Activated T-cell treated with anti-CD3 and anti-CD28 coated beads, Interleukin-2, amount 50 U/mL, for 72 hours (primary cell): ENCODE measurements at regions not wholly inside any gene's neighbourhood (a gene's known extent, or its start where the extent isn't known, plus 50 kb on each side); places are given as distances from the start of the nearest gene placed in this dataset.

Experiments used
- ATAC-seq, 2 donors: fragments of 150-1000 bp; cut with Tn5 transposase; replicated peaks in 1 of 2; 2 replicates each; pipeline ENCODE4 v1.10.0; 2021; ENCODE audit warnings: moderate library complexity in 2 of 2, mild to moderate bottlenecking in 1 of 2
- DNase-seq, 2 donors: peaks; one replicate each; pipeline ENCODE4 v3.0.0; 2021 to 2022; ENCODE audit warnings: mixed read lengths in 1 of 2
- H3K27ac Mint-ChIP-seq: one replicate; pipeline ENCODE4 v1.8.0; 2022; ENCODE audit warnings: mild to moderate bottlenecking, moderate library complexity, mixed read lengths
- H3K27me3 Mint-ChIP-seq: one replicate; pipeline ENCODE4 v1.8.0; 2022; ENCODE audit warnings: low read depth, mixed read lengths
- H3K36me3 Mint-ChIP-seq, 2 donors: one replicate each; pipeline ENCODE4 v1.8.0; 2022; ENCODE audit warnings: mixed read lengths in 2 of 2, mild to moderate bottlenecking in 1 of 2; ENCODE audit not compliant: insufficient read depth in 2 of 2
- H3K4me1 Mint-ChIP-seq: one replicate; pipeline ENCODE4 v1.8.0; 2022; ENCODE audit warnings: low read depth, mixed read lengths
- H3K4me3 Mint-ChIP-seq, 2 donors: one replicate each; pipeline ENCODE4 v1.8.0; 2022; ENCODE audit warnings: mild to moderate bottlenecking in 2 of 2, mixed read lengths in 2 of 2, moderate library complexity in 2 of 2
- H3K9me3 Mint-ChIP-seq, 2 donors: one replicate each; pipeline ENCODE4 v1.8.0; 2022; ENCODE audit warnings: mixed read lengths in 2 of 2

DNA sequence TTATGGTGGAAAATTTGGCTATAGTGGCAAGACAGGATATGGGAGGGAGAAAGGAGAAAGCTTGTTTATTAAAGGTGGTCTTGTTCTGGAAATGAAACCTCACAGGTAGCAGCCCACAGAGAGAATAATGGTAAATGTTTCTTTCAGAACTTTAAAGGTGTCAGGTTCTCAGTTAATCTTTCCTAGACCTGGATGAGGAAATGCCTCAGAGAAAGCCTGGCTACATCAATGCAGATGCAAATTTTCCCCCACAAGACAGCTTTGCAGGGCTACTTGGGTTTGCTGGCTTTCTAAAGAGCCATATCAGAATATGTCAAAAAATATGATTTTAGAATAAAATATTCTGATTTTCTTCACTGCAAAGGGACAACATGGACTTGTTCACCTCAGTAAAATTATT is 715.0 kb downstream of the FAM133A start:
- Mint-ChIP-seq H3K36me3 (no peaks in the 10 kb centered on the region), H3K27me3 (no peaks in the 10 kb centered on the region), H3K27ac (no peak overlapping the region), H3K4me1 (no peaks in the 10 kb centered on the region), H3K9me3 (peaks cover 0 to 5% of the 10 kb centered on the region in 2 donors), H3K4me3 (no peak overlapping the region)
- ATAC-seq (no peak), DNase-seq (no peak)

DNA sequence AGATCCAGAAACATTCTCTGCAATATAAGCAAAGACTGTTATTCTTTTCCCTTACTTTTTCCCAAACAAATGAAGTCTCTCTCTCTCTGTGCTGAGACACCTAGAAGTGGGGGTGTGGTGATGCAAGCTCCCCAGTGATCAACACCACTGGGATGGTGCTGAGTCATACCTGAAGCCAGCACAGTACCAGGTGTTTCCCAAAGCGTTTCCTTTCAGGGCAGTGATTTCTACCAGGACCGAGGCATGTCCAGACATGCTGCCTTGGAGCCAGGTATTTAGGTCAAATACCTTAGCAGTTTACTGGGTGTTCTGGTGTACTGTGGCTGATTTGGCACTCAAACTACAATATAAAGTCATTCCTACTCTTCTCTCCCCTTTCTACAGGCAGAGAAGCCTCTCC is 726.5 kb downstream of the FAM133A start:
- no peaks in the 10 kb centered on the region for H3K4me1 Mint-ChIP-seq
- H3K9me3 Mint-ChIP-seq: peaks cover 1 to 2% of the 10 kb centered on the region in 2 donors
- peaks cover 11% of the 10 kb centered on the region for H3K27me3 Mint-ChIP-seq
- ATAC-seq (no peak), DNase-seq (no peak)
- no peak overlapping the region for H3K27ac Mint-ChIP-seq
- peaks cover 0 to 1% of the 10 kb centered on the region in 2 donors for H3K36me3 Mint-ChIP-seq
- no peak overlapping the region for H3K4me3 Mint-ChIP-seq

DNA sequence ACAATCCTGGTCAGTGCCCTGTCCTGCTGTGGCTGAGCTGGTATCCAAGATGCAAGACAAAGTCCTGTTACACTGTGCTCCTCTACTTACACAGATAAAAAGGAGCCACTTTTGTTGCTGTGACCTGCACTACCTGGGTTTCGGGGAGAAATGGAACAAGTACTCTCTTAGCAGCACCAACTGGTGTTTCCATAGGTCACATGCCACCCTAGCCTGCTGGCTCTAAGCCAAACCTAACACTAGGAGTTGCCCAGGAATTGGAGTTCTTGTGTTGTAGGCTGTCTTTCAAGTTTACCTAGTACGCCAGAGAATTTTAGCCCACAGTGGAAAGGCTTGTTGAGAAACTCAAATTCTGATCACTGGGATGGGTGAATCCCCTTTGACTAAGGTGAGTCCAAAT is 727.4 kb downstream of the FAM133A start:
- Mint-ChIP-seq H3K9me3 (peaks cover 2% of the 10 kb centered on the region in 2 donors), H3K4me3 (no peak overlapping the region), H3K27me3 (peaks cover 11% of the 10 kb centered on the region), H3K27ac (no peak overlapping the region), H3K36me3 (peaks cover 0 to 1% of the 10 kb centered on the region in 2 donors), H3K4me1 (no peaks in the 10 kb centered on the region)
- no peak for ATAC-seq
- no peak for DNase-seq

DNA sequence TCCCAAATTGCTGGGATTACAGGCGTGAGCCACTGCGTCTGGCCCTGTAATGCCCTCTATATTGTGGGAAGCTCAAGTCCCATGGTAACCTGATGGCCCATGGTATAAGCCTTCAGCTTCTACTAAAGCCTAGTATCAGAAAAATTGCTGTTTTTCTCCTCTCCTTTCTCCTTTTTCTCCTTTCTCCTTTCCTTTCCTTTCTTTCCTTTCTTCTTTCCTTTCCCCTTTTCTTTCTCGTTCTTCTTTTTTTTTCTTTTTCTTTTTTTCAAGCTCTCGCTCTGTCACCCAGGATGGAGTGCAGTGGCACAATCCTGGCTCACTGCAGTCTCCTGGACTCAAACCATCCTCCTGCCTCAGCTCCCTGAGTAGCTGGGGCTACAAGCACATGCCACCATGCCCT is 740.7 kb downstream of the FAM133A start:
- DNase-seq (no peak), ATAC-seq (no peak)
- Mint-ChIP-seq H3K27ac (no peak overlapping the region), H3K4me3 (no peak overlapping the region), H3K9me3 (peaks cover 0 to 5% of the 10 kb centered on the region in 2 donors), H3K36me3 (no peaks in the 10 kb centered on the region), H3K4me1 (no peaks in the 10 kb centered on the region), H3K27me3 (no peaks in the 10 kb centered on the region)

DNA sequence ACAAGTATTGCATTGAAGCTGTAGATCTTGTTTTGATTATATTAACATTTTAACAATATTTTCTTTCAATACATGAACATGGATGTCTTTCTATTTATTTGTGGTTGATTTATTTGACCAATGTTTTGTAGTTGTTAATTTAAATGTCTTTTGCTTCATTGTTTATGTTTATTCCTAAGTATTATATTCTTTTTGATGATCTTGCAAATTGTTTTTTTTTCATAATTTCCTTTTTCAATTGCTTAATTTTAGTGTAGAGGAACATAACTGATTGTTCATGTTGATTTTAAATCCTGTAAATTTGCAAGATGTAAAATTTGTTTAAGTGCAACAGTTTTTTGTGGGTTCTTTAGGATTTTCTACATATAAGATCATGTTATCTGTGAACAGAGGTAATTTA is 744.1 kb downstream of the FAM133A start:
- ATAC-seq (no peak), DNase-seq (no peak)
- H3K27me3 Mint-ChIP-seq: peaks cover 5% of the 10 kb centered on the region
- no peaks in the 10 kb centered on the region for H3K4me1 Mint-ChIP-seq
- H3K9me3 Mint-ChIP-seq: peaks cover 0 to 2% of the 10 kb centered on the region in 2 donors
- no peaks in the 10 kb centered on the region for H3K36me3 Mint-ChIP-seq
- no peak overlapping the region for H3K27ac Mint-ChIP-seq
- H3K4me3 Mint-ChIP-seq: no peak overlapping the region

DNA sequence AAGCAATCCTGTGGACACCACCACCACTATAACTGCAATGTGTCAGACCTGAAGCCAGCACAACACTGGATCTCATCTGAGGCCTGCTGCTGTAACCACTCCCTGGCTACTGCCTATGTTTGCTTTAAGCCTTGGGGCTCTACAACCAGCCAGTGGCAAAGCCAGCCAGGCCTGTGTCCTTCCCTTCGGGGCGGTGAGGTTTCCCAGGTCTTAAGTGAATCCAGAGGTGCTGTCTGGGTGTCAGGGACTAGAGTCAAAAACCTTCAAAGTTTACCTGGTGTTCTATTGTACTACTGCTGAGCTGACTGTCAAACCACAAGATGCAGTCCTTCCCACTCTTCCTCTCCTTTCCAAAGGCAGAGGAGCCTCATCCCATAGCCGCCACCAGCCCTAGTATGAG is 750.5 kb downstream of the FAM133A start:
- H3K4me3 Mint-ChIP-seq: no peak overlapping the region
- H3K27me3 Mint-ChIP-seq: peaks cover 5% of the 10 kb centered on the region
- H3K9me3 Mint-ChIP-seq: peaks cover 0 to 1% of the 10 kb centered on the region in 2 donors
- no peak overlapping the region for H3K27ac Mint-ChIP-seq
- no peaks in the 10 kb centered on the region for H3K36me3 Mint-ChIP-seq
- DNase-seq (no peak), ATAC-seq (no peak)
- no peaks in the 10 kb centered on the region for H3K4me1 Mint-ChIP-seq

DNA sequence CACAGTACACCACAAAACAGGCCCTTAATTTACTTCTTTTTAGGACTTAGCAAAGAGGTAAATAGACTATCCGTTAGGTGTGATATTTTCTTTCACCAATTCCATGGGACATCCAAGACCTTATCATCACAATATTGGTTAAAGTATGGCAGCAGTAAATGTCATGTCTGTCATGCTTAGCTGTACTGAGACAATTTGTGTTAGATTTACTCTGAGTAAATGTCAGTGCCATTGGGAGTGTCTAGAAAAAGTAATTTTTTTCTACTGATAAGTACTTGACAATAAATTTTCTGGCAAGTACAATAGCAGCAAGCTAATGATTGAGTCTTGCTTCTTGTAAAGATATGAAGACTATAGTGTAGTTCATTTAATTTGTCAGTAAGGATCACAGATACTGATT is 756.1 kb downstream of the FAM133A start:
- Mint-ChIP-seq H3K4me3 (no peak overlapping the region), H3K27ac (no peak overlapping the region), H3K27me3 (no peaks in the 10 kb centered on the region), H3K9me3 (no peaks in the 10 kb centered on the region), H3K36me3 (no peaks in the 10 kb centered on the region), H3K4me1 (no peaks in the 10 kb centered on the region)
- ATAC-seq: no peak
- DNase-seq: no peak

DNA sequence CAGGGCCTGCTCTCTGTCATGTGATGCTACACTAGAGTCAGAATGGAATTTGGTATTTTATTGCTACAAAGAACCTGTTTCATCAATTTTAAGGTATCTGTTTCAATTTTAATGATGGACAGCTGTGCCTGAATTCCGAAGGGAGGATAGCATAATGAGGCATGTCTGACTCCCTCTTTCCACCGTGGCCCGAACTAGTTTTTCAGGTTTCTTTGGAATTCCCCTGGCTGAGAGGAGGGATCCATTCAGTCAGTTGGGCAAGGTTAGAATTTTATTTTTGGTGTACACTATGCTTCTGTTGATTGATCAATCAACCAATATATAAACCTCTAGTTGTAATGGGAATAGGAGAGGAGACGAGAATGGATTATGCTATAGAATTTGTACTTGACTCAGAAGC is 761.8 kb downstream of the FAM133A start:
- Mint-ChIP-seq H3K36me3 (peaks cover 0 to 4% of the 10 kb centered on the region in 2 donors), H3K4me1 (no peaks in the 10 kb centered on the region), H3K4me3 (no peak overlapping the region), H3K9me3 (no peaks in the 10 kb centered on the region), H3K27ac (no peak overlapping the region), H3K27me3 (no peaks in the 10 kb centered on the region)
- no peak for ATAC-seq
- DNase-seq: no peak

DNA sequence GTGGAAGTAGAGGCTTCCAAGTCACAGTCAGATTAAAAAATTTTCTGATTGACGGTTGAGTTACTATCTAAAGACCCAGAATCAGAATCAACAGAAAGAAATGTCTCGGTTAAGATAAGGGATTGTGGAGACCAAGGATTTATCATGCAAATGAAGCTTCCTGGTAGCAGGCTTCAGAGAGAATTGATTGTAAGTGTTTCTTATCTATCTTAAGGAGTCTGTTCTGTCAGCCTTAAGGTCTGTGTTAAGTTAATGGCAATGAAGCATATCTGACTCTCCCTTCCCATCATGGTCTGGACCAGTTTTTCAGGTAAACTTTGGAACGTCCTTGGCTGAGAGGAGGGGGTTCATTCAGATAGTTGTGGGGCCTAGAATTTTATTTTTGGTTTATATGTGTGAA is 780.2 kb downstream of the FAM133A start:
- ATAC-seq (no peak), DNase-seq (no peak)
- Mint-ChIP-seq H3K9me3 (no peaks in the 10 kb centered on the region), H3K27ac (no peak overlapping the region), H3K36me3 (no peaks in the 10 kb centered on the region), H3K4me1 (no peaks in the 10 kb centered on the region), H3K27me3 (no peaks in the 10 kb centered on the region), H3K4me3 (no peak overlapping the region)

DNA sequence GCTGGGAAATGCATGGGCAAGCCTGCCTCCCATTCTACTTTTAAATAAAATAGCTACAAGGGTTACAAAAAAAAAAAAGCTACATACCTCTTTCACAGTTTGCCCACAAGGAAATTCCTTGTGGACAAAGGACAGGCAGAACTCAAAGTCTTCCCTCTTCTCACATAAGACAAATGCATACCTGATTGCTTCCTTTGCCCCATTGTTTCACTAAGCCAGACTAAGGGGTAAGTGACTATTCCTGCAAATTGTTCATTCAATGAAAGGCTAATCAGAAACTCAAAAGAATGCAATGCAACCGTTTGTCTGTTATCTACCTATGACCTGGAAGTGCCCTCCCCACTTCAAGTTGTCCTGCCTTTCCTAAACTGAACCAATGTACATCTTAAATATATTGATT is 780.6 kb downstream of the FAM133A start:
- H3K4me3 Mint-ChIP-seq: no peak overlapping the region
- H3K36me3 Mint-ChIP-seq: no peaks in the 10 kb centered on the region
- H3K27me3 Mint-ChIP-seq: no peaks in the 10 kb centered on the region
- H3K9me3 Mint-ChIP-seq: no peaks in the 10 kb centered on the region
- no peak for ATAC-seq
- H3K4me1 Mint-ChIP-seq: no peaks in the 10 kb centered on the region
- no peak for DNase-seq
- H3K27ac Mint-ChIP-seq: no peak overlapping the region

DNA sequence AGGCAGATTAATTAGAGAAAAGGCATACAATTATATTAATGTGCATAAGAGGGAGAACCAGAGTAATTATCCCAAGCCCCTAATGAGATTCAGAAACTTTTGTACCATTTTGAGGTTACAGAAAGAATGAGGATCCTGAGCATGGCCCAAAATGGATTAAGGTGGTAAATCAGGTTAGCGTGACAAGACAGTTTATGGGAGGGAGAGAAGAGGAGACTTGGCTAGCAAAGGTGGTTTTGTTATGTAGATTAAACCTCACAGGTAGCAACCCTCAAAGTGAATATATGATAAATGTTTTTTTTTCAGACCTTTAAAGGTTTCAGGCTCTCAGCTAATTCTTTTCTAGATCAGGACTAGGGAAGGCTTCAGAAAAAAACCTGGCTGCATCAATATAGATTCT is 781.8 kb downstream of the FAM133A start:
- Mint-ChIP-seq H3K27ac (no peak overlapping the region), H3K9me3 (no peaks in the 10 kb centered on the region)
- ATAC-seq: no peak

DNA sequence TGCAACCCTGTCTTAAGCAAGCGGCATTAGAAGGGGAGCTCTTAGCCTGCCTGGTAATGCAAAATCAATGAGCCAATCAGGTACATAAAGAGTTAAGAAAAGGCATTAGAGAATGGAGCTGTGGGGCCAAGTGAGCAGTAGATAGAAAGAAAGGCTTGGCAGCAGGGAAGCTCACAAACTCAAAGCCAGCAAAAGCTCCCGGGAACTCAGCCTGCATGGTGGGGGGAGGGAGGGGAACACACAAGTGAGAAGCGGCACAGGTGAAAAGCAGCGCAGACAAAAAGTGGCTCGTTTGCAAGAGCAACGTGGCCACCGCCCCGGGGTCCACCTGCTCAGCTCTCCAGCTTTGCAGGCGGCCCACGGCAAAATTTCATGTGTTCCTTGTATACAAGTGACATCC is 818.5 kb downstream of the FAM133A start:
- peaks cover 0 to 9% of the 10 kb centered on the region in 2 donors for H3K9me3 Mint-ChIP-seq
- H3K4me1 Mint-ChIP-seq: no peaks in the 10 kb centered on the region
- no peak overlapping the region for H3K4me3 Mint-ChIP-seq
- no peaks in the 10 kb centered on the region for H3K36me3 Mint-ChIP-seq
- H3K27me3 Mint-ChIP-seq: no peaks in the 10 kb centered on the region
- ATAC-seq (no peak), DNase-seq (no peak)
- no peak overlapping the region for H3K27ac Mint-ChIP-seq

More for the DNA sequence above, 781.8 kb downstream of the FAM133A start:
- Mint-ChIP-seq H3K4me1 (no peaks in the 10 kb centered on the region), H3K27me3 (no peaks in the 10 kb centered on the region), H3K4me3 (no peak overlapping the region), H3K36me3 (no peaks in the 10 kb centered on the region)
- no peak for DNase-seq

DNA sequence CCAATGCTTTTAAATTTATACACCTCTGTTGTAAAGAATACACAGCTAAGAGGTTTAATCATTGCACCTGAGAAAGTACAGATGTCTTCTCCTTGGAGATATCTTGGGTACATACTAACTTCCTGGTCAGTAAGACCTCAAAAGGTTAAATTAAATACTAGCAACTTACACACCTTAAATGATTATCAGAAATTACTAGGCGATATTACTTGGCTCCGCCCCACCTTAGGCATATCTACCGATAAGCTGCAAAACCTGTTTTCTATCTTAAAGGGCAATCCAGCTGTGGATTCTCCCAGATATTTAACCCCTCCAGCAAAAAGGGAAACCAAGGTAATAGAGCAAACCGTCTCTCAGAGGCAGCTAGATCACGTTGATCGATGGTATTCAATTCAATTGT is 819.4 kb downstream of the FAM133A start:
- H3K27ac Mint-ChIP-seq: no peak overlapping the region
- no peaks in the 10 kb centered on the region for H3K4me1 Mint-ChIP-seq

DNA sequence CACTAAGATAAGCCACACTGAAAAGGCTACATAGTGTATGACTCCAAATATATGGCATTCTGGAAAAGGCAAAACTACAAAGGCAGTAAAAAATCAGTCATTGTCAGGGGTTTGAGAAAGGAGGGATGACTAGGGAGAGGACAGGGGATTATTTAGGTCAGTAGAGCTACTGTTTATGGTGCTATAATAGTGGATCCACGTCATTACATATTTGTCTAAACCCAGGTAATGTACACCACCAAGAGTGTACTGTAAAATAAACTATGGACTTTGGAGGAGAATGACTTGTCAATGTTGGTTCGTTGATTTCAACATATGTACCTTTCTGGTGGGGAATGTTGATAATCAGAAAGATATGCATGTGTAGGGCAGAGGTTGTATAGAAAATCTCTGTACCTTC is 837.6 kb downstream of the FAM133A start:
- H3K9me3 Mint-ChIP-seq: no peaks in the 10 kb centered on the region
- no peaks in the 10 kb centered on the region for H3K36me3 Mint-ChIP-seq
- no peaks in the 10 kb centered on the region for H3K4me1 Mint-ChIP-seq
- DNase-seq: no peak
- no peak for ATAC-seq
- no peak overlapping the region for H3K4me3 Mint-ChIP-seq
- no peaks in the 10 kb centered on the region for H3K27me3 Mint-ChIP-seq
- H3K27ac Mint-ChIP-seq: no peak overlapping the region

More for the DNA sequence above, 819.4 kb downstream of the FAM133A start:
- no peaks in the 10 kb centered on the region for H3K27me3 Mint-ChIP-seq
- DNase-seq: no peak
- peaks cover 0 to 9% of the 10 kb centered on the region in 2 donors for H3K9me3 Mint-ChIP-seq
- no peaks in the 10 kb centered on the region for H3K36me3 Mint-ChIP-seq
- H3K4me3 Mint-ChIP-seq: no peak overlapping the region
- ATAC-seq: no peak
